ENCODE measurements at regions not wholly inside any gene's neighbourhood (a gene's known extent, or its start where the extent isn't known, plus 50 kb on each side); places are given as distances from the start of the nearest gene placed in this dataset.
"Not testable (repeated sequence)": the region's sequence is repeated elsewhere in the genome, so short reads cannot be mapped to it uniquely, and the experiment has no call there.

- DNase-seq: no peak
Measured at GRCh38 chrX:140337263-140337662, 167.6 kb downstream of the SOX3 start.

GRCh38 chrX:140318296-140318695, 186.6 kb downstream of the SOX3 start:
- DNase-seq: no peak

GRCh38 chrX:140317462-140317861, 187.4 kb downstream of the SOX3 start:
- no peak for DNase-seq

DNA sequence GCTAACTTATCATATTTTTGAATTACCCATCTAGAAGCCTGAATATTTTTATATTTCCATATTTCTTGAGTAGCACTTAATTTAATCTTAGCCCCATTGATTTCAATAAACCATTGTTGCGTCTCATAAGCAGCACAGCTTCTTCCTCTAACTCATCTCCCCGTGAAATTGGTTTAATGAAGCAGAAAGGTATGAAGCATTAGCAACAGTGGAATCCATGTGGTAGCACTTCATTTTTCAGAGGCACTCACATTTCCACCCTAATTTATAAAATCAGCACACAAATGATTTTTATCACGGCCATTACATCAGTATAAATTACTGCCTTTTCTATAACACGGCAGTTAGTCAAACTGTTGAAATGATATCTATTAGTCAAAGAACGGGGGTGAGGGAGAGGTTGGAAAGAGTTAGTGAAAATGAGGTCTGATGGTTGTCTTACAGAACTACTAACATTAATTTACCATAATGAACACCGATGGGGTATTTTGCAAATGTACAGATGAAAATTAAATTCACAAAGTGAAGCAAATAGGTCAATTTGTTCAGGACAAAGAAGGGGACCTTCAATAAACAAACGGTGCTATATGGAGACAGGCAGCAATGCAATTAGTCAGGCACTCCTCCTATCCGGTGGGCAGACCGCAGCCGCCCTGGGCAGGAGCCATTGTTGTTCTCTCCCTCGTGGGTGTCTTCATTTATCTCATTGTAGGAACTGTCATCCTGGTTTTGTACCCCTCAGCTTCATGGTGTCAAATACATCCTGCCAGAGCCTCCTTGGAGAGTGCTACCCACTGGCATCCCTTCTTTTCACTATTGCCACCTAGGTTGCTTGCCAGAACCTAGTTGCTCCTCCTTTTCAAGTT, 205.7 kb downstream of the SOX3 start:
- no peak for DNase-seq

DNA sequence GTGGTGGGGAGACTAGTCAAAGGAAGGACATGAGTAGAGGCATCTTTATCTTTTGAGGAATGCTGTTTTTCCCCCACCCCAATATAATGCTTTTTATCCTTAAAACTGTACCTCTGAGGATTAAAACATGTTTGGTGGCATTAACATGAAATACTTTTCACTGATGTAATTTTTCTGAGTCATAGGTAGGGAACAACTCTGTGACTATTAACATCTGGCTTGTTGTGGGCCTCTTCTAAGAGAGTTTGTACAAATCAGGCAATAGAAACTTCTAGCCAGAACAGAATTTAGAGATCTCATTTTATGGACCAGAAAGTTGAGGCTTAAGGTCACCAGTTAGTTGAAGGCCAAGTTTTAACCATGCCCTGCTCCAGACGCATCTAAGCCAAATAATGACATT, 207.6 kb downstream of the SOX3 start:
- no peak for DNase-seq

GRCh38 chrX:140292961-140293360, 211.9 kb downstream of the SOX3 start:
- DNase-seq: no peak

- no peak for DNase-seq
Measured at GRCh38 chrX:140292188-140292587, 212.7 kb downstream of the SOX3 start.

DNA sequence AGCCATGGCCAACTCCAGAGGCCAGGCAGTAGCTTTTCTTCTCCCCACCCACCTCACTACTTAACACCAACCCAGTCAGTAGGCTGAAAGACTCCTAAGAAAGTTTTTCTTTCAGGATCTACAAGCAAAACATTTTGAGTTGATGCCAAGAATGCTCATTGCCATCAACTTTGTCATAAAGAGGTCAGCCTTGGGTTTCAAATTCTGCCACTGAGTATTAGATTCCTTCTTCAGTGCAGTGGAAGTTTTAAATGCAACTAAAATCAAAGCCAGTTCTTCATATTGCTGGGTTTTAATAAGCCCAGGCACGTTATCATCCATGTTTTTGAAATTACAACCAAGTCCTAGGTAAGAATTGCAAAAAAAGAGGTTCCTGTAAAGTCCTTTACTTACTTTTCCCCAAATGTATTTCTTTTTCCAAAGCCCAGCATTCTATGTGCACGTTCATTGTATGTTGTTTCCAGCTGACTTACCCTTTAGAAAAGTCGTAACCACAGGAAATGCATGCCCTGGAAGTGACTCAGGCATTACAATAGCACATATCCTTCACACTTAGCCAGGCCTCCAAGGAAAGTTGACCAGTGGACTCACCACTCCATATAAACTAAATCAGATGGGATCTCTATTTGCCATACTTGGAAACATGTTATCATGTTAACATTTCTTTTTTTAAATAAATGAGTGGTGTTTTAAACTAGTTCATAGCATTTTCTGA, 229.9 kb downstream of the SOX3 start:
- no peak for DNase-seq

- DNase-seq: no peak
Measured at GRCh38 chrX:140273921-140274320, 230.9 kb downstream of the SOX3 start.

DNA sequence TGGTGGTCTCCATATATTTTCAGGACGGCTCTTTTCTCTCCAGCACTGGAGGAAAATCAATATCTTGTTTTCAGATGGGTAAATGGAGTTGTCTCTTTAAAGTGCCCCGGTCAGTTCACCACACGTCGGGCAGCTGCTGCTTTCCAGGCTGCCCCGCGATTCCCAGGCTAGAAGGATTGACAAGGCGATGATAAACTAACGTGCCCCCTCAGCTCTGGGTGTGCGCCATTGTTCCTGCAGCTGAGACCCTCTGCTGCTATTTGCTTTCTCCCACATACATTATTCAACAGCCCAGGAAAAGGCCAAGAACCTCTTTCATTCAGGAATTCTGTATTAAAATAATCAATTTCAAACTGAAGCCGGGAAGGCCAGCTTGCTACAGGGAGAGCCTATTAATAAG, 254.5 kb downstream of the SOX3 start:
- DNase-seq: no peak

- DNase-seq: no peak
Measured at GRCh38 chrX:140249088-140249487, 255.8 kb downstream of the SOX3 start.

DNA sequence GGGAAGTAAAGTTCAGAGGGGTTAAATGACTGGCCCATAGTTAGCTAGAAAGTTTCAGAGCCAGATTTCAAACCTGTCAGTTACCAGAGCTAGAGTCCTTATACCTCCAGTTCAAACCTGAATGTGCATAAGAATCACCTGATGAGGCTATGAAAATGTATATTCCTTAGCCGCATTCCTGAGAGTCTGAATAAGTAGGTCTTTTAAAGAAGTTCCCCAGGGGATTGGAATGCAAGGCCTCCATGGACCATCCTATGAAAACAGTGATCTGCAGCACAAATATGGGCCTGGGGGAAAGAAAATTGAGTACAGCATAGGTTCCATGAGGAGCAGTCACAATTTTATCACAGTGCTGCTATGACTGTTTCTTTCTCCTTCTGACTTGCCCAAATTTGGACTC, 263.9 kb upstream of the CXorf66 start:
- no peak for DNase-seq

GRCh38 chrX:140226037-140226436, 260.7 kb upstream of the CXorf66 start:
- DNase-seq: not testable (repeated sequence)

DNA sequence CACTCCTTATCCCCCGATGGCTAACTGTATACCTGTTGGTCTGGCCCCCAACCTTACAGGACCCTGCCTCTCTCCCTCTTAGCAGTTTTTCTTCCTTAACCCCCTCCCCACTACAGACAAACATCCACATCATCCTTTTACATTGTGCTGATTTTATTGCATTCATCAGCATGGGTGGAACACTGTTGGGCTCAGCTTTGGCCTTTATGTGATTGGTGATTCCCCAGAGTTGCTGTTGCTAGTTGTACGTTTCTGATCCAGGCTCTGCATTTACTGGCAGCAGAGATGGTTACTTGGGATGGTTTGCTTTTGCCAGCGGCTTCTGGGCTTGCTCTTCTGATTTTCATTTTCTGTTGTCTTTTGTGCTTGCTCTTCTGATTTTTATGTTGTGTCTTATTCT, 250.6 kb upstream of the CXorf66 start:
- not testable (repeated sequence) for DNase-seq

DNA sequence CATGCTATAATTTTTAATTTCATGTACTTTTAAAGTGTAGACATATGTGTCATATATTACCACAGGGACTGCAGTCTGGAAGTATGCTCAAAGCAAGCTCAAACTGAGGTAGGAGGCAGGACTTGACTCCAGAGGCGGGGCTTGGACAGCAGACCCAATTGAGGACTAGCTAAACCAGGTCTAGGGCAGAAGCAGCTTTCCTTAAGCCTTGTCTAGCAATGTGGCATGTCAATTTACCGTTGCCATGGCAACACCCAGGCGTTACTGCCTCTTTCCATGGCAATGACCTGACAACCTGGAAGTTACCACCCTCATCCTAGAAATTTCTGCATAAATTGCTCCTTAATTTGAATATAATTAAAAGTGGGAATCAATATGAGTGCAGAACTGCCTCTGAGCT, 249.2 kb upstream of the CXorf66 start:
- DNase-seq: not testable (repeated sequence)

- DNase-seq: no peak
Measured at GRCh38 chrX:140206657-140207056, 241.3 kb upstream of the CXorf66 start.

- DNase-seq: no peak
Measured at GRCh38 chrX:140190441-140191108, 225.3 kb upstream of the CXorf66 start.

GRCh38 chrX:140180585-140180984, 215.3 kb upstream of the CXorf66 start:
- DNase-seq: no peak

DNA sequence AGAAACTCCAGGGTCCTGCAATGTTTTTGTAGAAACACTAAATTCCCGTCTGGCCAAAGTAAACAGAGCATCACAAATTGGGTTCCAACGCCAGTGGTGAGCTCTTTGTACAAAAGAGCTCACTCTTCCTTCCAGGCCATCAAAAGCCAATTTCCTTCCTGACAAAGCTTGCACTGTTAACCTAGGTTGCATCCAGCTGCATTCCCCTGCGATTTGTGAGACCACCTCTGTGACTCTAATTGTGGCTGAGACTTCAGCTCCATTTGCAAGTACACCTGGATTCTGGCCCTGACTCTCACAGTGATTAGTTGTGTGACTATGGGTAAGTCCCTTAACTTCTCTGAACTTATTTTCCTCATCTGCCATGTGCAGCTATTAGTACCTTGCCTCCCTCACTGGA, 212.5 kb upstream of the CXorf66 start:
- DNase-seq: no peak

GRCh38 chrX:140172401-140172800, 207.1 kb upstream of the CXorf66 start:
- no peak for DNase-seq

DNA sequence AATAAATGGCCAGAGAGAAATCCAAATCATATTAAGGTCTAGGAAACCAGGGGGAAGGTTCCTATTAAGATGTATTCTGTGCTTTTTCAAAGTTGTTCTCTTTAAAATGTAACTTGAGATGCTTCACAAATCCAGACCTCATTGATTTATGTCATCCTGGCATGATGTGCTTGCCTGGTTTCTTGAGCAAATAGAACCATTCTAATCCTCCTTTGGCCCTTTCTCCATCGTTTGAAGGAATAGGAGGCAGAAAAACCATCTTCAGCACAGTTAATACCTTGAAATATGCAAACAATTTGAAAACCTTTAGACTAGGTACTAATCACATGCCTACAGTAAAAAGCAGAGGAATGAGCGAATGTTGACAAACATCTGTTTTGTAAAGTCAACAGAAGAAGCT, 202.2 kb upstream of the CXorf66 start:
- DNase-seq: no peak

- DNase-seq: no peak
Measured at GRCh38 chrX:140165849-140166248, 200.5 kb upstream of the CXorf66 start.

- DNase-seq: no peak
Measured at GRCh38 chrX:140164391-140164790, 199.1 kb upstream of the CXorf66 start.
